Activated T-cell treated with anti-CD3 and anti-CD28 coated beads, Interleukin-2, amount 50 U/mL, for 1 hour (primary cell): ENCODE measurements at regions not wholly inside any gene's neighbourhood (a gene's known extent, or its start where the extent isn't known, plus 50 kb on each side); places are given as distances from the start of the nearest gene placed in this dataset.
"Not testable (repeated sequence)": the region's sequence is repeated elsewhere in the genome, so short reads cannot be mapped to it uniquely, and the experiment has no call there.

Experiments used
- DNase-seq: peaks from one replicate; pipeline ENCODE4 v3.0.0-alpha.2; 2020

- no peak for DNase-seq
Measured at GRCh38 chr1:41980827-41981653, 62.3 kb upstream of the HIVEP3 start.

DNA sequence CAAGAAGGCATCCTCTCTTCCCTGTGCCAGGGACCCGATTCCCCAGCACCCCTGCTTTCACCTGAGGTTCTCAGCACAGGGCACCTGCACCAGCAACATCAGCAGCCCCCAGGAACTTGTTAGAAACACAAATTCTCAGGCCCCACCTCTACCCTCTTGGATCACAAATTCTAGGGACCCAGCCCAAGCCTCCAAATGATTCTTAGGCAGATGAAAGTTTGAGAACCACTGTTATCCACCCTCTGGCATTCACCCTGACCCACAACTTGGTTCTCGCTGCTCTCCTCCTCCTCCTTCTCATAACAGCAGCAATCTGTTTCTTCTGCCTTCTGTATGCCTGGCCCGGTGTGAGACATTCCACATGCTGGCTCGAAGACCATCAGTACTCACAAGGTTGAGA lies 60.3 kb upstream of the HIVEP3 start:
- no peak for DNase-seq

DNA sequence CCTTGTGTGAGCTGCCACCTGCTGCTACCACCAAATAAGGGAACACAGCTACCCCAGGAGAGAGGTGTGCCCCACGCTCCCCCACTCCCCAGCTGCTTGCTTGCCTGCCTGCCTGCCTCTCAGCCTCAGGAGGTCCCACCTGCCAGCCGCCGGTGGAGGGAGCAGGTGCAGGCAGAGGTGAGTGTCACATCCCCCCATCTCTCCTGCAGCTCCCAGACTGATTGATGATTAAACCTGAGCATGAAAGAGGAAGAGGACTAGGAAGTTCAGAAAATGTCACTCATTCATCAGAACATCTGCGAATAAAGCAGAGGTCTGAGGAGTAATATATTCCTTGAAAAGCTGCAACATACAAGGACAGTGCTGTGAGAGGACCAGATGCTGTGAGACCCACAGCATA lies 58.6 kb upstream of the HIVEP3 start:
- DNase-seq = no peak

DNA sequence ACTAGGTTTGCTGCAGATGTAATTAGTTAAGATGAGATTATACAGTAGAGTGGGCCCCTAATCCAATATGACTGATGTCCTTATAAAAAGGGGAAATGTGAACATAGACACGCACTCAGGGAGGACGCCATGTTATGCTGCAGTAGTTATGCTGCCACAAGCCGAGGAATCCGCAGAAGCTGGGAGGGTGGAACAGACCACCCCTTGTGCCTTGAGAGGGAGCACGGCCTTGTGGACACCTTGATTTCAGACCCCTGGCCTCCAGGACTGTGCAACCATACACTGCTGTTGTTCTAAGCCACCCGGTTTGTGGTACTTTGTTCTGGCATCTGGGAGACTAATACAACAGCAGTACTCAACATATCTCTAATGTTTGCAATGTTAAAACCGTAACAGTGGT lies 57.9 kb upstream of the HIVEP3 start:
- no peak for DNase-seq

GRCh38 chr1:41975850-41976569 lies 57.3 kb upstream of the HIVEP3 start:
- no peak for DNase-seq

- DNase-seq = no peak
Measured at GRCh38 chr1:41975121-41975520, 56.4 kb upstream of the HIVEP3 start.

GRCh38 chr1:41968557-41968956 lies 49.8 kb upstream of the HIVEP3 start:
- not testable (repeated sequence) for DNase-seq
